NT2/D1 (cell line): ENCODE measurements at regions not wholly inside any gene's neighbourhood (a gene's known extent, or its start where the extent isn't known, plus 50 kb on each side); places are given as distances from the start of the nearest gene placed in this dataset.

Experiments
- DNase-seq: peaks from one replicate; pipeline ENCODE4 v3.0.0-alpha.2; 2011; ENCODE audit warnings: low read depth, low spot score
- H3K27me3 ChIP-seq: 2 replicates; pipeline ENCODE4 v1.6.0; 2011; ENCODE audit warnings: mild to moderate bottlenecking; ENCODE audit not compliant: insufficient read length, insufficient read depth
- H3K36me3 ChIP-seq: 2 replicates; pipeline ENCODE4 v1.6.1; 2011; ENCODE audit warnings: mild to moderate bottlenecking, low read length, mixed read lengths; ENCODE audit not compliant: insufficient read depth, insufficient read length
- H3K4me1 ChIP-seq: 2 replicates; pipeline ENCODE4 v1.5.1; 2011; ENCODE audit not compliant: insufficient read depth, insufficient read length
- H3K4me3 ChIP-seq: 2 replicates; pipeline ENCODE4 v1.5.1; 2011; ENCODE audit warnings: low read depth; ENCODE audit not compliant: insufficient read length
- H3K9ac ChIP-seq: 2 replicates; pipeline ENCODE4 v1.6.0; 2011; ENCODE audit warnings: low read depth; ENCODE audit not compliant: insufficient read length
- H3K9me3 ChIP-seq: 2 replicates; pipeline ENCODE4 v1.5.1; 2011; ENCODE audit warnings: mild to moderate bottlenecking, low read length; ENCODE audit not compliant: insufficient read depth
- SUZ12 ChIP-seq: IDR thresholded peaks from 2 replicates; pipeline ENCODE4 v1.6.1; 2011; ENCODE audit not compliant: insufficient read length, insufficient read depth; ENCODE audit errors: extremely low read depth
- YY1 ChIP-seq: IDR thresholded peaks from 2 replicates; pipeline ENCODE4 v1.6.1; 2011; ENCODE audit not compliant: insufficient read length, insufficient read depth
- ZNF274 ChIP-seq: IDR thresholded peaks from 2 replicates; pipeline ENCODE4 v1.6.1; 2011; ENCODE audit warnings: mild to moderate bottlenecking, low read depth, low read length

GRCh38 chr5:28275931-28276330 is 1237.5 kb upstream of the CDH9 start:
- TF ChIP-seq SUZ12 (no peak), ZNF274 (no peak), YY1 (no peak)
- no peaks in the 10 kb centered on the region for H3K4me1 ChIP-seq
- no peaks in the 10 kb centered on the region for H3K36me3 ChIP-seq
- H3K27me3 ChIP-seq, result no peaks in the 10 kb centered on the region
- DNase-seq, result no peak
- no peak overlapping the region for H3K9ac ChIP-seq
- no peak overlapping the region for H3K4me3 ChIP-seq
- no peaks in the 10 kb centered on the region for H3K9me3 ChIP-seq

GRCh38 chr5:28269978-28270377 is 1231.6 kb upstream of the CDH9 start:
- Histone ChIP-seq H3K9ac (no peak overlapping the region), H3K4me3 (no peak overlapping the region), H3K36me3 (no peaks in the 10 kb centered on the region), H3K4me1 (no peaks in the 10 kb centered on the region), H3K27me3 (no peaks in the 10 kb centered on the region), H3K9me3 (no peaks in the 10 kb centered on the region)
- no peak for TF ChIP-seq SUZ12
- no peak for TF ChIP-seq YY1
- no peak for TF ChIP-seq ZNF274
- no peak for DNase-seq

GRCh38 chr5:28265877-28266276 is 1227.5 kb upstream of the CDH9 start:
- DNase-seq, result no peak
- Histone ChIP-seq H3K9ac (no peak overlapping the region), H3K9me3 (no peaks in the 10 kb centered on the region), H3K4me1 (no peaks in the 10 kb centered on the region), H3K27me3 (no peaks in the 10 kb centered on the region), H3K36me3 (no peaks in the 10 kb centered on the region), H3K4me3 (no peak overlapping the region)
- TF ChIP-seq YY1, result no peak
- TF ChIP-seq ZNF274, result no peak
- TF ChIP-seq SUZ12, result no peak

GRCh38 chr5:28254846-28255245 is 1216.5 kb upstream of the CDH9 start:
- TF ChIP-seq YY1 (no peak), SUZ12 (no peak), ZNF274 (no peak)
- Histone ChIP-seq H3K9me3 (no peaks in the 10 kb centered on the region), H3K4me1 (no peaks in the 10 kb centered on the region), H3K36me3 (no peaks in the 10 kb centered on the region), H3K4me3 (no peak overlapping the region), H3K27me3 (no peaks in the 10 kb centered on the region), H3K9ac (no peak overlapping the region)
- DNase-seq, result no peak

- no peak overlapping the region for H3K4me3 ChIP-seq
- no peak for DNase-seq
- TF ChIP-seq YY1 (no peak), ZNF274 (no peak)
- no peaks in the 10 kb centered on the region for H3K27me3 ChIP-seq
- no peaks in the 10 kb centered on the region for H3K9me3 ChIP-seq
- no peaks in the 10 kb centered on the region for H3K36me3 ChIP-seq
- H3K9ac ChIP-seq, result no peak overlapping the region
- H3K4me1 ChIP-seq, result no peaks in the 10 kb centered on the region
Observed at GRCh38 chr5:28253431-28253830, 1215.0 kb upstream of the CDH9 start.

- TF ChIP-seq ZNF274 (no peak), YY1 (no peak), SUZ12 (no peak)
Observed at GRCh38 chr5:28249771-28250415, 1211.5 kb upstream of the CDH9 start.

GRCh38 chr5:28234356-28234968 is 1196.1 kb upstream of the CDH9 start:
- Histone ChIP-seq H3K4me3 (no peak overlapping the region), H3K9ac (no peak overlapping the region), H3K36me3 (no peaks in the 10 kb centered on the region), H3K4me1 (no peaks in the 10 kb centered on the region), H3K9me3 (no peaks in the 10 kb centered on the region), H3K27me3 (no peaks in the 10 kb centered on the region)
- no peak for DNase-seq
- TF ChIP-seq ZNF274, result no peak
- no peak for TF ChIP-seq YY1
- TF ChIP-seq SUZ12, result no peak

More at GRCh38 chr5:28249771-28250415, 1211.5 kb upstream of the CDH9 start:
- no peak for DNase-seq
- no peaks in the 10 kb centered on the region for H3K4me1 ChIP-seq
- no peaks in the 10 kb centered on the region for H3K27me3 ChIP-seq
- H3K36me3 ChIP-seq, result no peaks in the 10 kb centered on the region
- H3K9ac ChIP-seq, result no peak overlapping the region
- no peaks in the 10 kb centered on the region for H3K9me3 ChIP-seq
- H3K4me3 ChIP-seq, result no peak overlapping the region
